ENCODE measurements at regions not wholly inside any gene's neighbourhood (a gene's known extent, or its start where the extent isn't known, plus 50 kb on each side); places are given as distances from the start of the nearest gene placed in this dataset.

DNA sequence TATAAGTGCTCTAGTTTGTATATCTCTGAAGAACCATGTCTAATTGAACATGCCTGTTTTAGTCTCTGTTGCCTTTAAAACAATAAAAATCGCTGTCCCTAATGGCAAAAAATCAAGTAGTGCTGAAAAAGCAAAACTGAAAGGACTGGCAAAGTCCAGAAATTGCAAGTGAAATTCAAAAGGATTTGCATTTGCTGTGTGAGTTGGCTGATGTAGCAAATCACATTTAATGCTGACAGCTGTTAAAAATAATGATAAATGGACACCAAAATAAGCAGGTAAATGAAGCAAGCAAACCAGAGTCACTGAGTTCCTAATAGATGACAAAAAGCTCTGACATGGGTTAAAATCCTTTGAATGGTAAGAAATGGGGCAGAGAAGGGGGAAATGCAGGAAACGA is 874.1 kb downstream of the GRM8 start:
- DNase-seq: no peak

DNA sequence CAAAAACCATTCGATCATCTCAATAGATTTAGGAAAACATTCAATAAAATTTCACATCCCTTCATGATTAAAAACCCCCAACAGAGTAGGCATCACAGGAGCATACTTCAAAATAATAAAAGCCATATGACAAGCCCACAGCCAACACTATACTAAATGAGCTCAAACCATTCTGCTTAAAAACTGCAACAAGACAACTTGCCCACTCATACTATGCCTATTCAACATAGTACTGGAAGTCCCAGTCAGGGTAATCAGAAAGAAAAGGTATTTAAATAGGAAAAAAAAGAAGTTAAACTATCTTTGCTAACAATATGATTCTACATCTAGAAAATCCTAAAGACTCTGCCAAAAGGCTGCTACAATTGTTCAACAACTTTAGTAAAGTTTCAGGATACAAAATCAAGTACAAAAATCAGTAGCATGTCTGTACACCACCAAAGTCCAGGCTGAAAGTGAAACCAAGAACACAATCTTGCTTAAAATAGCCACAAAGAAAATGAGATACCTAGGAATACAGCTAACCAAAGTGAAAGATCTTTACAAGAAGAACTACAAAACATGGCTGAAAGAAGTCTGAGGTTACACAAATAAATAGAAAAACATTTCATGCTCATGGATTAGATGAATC is 882.6 kb downstream of the GRM8 start:
- no peak for DNase-seq

DNA sequence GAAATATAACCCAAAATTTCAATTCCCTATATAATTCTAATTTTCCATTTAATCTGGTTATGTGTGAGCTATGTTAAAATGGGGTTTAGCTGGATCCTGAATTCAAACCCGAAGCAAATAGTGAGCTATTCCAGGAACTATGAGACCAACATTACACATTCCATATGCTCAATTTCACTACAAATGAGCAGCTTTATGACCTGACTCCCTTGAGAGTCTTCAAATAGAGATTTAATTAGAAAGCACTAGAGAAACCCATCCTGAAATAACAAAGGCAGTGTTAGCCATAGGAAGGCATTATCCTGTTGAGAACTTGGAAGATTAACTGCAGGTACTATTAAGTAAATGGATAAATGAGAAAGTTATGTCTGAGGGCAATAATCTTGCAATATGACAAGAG is 890.0 kb downstream of the GRM8 start:
- no peak for DNase-seq

DNA sequence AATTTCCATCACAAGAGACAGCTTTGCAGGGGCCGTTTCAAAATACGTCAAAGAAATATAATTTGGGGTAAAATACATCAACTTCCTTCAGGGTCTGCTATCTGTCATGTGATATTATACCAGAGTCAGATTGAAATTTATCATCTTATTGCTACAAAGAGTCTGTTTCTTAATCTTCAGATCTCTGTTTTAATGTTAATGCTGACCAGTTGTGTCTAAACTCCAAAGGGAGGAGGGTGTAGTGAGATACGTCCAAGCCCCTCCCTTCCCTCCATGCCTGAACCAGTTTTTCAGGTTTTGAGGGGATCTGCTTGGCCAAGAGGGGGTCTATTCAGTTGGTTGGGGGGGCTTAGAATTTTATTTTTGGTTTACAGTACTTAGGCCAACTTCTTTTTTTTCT is 891.6 kb downstream of the GRM8 start:
- DNase-seq: no peak

DNA sequence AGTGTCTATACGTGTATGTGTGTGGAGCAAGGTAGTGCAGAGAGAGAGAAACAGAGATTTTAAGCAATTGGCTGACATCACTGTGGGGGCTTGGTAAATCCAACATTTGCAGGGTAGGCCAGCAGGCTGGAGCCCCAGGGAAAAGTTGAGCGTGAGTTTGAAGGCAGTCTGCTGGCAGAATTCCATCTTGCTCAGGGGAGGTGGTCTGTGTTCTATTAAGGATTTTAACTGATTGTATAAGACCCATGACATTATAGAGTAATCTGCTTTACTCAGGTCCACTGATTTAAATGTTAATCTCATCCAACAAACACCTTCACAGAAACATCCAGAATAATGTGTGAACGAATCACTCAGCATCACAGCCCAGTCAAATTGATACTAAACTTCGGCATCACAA is 912.9 kb downstream of the GRM8 start:
- no peak for DNase-seq

DNA sequence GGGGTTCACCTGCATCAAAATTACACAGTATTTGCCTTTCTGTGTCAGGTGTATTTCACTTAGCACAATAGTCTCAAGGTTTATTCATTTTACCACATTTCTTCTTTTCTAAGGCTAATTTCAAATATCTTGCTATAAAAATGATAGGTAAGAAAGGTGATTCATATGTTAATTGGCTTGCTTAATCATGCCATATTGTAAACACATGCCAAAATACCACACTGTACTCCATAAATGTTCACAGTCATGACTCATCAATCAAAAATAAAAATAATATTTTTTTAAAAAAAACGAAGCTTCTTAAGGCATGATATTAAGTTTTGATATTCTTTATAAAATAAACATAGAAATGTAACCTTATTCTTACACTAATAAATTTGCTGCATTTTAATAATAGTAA is 947.1 kb downstream of the GRM8 start:
- DNase-seq: no peak

DNA sequence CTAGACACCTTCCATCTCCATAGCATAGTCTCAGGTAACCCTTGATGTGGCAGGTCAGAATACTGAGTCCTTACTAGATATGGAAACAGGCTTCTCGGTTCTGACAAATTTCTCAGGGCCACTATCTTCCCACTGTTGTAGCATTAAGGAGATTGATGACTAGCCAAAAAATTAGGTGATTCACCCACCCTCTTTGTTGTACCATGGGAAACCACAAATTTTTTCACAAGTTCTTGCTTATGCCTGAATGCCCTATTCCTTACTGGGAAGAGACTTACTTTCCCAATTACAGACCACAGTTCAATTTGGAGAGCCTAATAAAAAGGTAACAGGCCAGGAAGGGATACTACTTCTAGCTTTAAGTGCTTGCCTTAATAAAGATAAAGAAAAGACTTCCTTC is 948.8 kb downstream of the GRM8 start:
- DNase-seq: no peak

DNA sequence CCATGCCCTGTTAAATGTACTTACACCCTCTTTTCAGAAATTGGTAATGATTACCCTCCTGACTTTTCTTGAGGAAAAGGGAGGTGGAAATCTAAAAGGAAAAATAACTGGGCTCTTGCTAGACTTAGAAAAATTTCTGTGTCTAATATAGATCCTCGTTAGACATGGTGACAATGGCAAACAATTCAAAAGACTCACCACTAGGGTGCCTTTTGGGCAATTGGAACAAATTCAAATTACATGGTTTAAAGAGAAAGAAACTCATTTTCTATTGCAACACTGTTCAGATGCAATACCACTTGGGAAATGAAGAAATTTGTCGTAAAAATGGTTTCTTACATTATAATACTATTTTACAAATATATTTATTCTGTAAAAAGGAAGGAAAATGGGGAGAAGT is 950.1 kb downstream of the GRM8 start:
- DNase-seq: no peak

DNA sequence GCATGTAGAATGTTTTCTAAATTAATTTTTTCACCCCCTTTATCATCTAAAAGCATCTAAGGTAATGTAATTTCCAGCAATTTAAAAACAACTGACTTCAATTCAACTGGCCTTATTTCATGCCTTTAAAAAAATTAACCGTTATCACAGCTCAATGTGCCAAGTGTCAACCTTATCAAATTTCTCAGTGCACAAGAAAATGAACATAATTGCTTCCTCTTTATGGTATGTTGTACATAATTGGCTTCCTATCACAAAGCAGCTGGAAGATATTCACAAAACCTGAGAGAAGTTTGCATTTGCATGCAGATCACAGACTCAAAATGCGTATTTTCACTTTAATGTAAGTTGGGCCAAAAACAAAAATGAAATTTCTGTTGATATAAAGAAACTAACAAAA is 966.4 kb downstream of the GRM8 start:
- no peak for DNase-seq

DNA sequence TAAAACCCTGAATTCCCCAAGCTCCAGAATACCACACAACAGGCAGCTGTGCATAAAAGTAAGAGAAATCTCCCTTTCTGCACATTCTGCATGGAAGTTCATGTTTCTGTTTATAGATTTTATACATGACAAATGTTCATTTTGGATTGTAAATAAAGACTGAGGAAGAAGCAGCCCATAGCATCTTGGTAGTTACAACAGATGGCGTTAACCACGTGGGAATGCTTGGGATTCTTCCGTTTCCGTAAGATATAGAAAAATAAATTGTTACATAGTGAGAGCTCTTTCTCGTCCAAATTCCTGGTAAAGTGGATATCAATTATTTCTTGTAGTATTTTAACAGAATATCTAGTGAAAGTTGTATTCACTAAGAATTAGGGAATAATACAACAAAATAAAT is 1016.5 kb downstream of the GRM8 start:
- no peak for DNase-seq

DNA sequence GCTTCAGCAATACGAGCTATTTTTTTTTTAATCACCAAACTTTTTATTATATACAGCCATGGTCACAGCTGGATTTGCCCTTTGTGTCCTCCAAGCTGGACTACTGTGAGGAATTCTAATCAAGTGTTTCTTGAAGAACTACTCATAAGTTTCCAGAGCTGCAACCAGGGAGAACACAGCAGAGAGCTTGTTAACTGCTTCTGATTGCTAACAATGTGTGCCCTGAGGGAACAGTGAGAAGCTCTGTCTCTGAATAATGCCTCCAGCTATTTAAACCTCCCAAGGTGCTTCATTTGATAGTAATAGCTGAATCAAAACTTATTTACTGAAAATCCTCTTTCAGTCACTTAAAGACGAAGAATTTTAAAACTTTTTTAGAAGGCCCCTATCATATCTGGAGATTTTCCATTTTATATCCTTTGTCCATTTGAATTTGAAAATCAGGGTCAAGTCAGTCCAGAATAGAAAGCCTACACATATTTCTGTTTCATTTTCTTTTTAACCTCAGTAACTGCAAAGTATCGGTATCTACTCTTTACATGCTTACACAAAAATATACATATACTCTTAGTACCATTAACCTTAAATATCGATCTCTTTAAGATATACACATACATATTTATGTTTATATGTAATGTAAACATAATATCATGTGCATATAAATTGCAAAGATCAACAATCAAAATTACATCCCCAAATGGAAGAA is 1024.2 kb downstream of the GRM8 start:
- no peak for DNase-seq

DNA sequence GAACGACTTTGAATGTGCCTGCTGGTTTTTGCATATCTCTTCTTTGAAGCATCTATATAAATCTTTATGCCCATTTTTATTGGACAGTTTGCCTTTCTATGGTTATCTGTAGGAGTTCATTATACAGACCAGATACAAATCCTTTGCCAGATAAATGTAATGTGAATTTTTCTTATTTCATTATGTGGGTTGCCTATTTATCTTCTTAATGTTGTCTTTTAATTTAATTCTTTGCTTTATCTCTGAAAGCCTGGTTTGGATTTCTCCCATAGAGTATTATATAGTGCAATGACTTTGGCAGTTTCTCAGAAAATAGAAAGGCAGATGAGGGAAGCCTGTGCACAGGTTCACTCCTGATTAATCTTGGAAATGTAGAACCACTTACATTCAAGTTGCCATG is 1025.1 kb downstream of the GRM8 start:
- DNase-seq: no peak

DNA sequence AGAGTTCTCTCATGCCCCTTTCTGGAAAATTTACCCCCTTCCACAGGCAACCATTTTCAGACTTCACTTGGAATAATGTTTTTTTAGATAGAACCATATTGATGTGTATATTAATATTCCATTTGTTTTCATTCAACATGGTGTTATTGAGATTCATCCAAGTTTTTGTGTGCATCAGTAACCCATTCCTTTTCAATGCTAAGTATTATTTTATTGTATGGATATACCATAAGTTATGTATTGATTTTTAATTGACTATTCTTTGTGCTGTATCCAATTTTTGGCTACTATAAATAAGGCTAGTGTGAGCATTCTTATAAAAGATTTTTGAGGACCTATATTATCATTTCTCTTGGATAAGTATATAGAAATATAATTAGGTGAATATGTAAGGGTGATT is 1025.7 kb downstream of the GRM8 start:
- no peak for DNase-seq

DNA sequence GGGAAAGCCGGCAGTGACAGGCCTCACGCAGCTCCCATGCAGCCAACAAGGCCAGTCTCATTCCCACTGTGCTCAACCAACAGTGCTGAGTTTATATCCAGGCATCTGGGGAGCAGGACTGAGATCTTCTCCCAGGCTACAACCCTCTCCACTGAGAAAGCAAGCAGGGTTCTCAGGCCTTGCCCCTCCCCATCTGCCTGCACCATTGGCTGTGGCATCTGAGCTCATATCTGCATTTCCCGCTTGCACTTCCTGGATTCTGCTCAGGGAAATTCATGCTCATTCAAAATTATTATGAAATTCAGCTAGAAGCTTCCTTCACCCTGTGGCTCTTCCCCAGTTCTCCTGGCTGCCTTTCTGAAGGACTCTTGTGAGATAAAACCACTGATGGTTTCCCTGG is 1029.0 kb downstream of the GRM8 start:
- no peak for DNase-seq

DNA sequence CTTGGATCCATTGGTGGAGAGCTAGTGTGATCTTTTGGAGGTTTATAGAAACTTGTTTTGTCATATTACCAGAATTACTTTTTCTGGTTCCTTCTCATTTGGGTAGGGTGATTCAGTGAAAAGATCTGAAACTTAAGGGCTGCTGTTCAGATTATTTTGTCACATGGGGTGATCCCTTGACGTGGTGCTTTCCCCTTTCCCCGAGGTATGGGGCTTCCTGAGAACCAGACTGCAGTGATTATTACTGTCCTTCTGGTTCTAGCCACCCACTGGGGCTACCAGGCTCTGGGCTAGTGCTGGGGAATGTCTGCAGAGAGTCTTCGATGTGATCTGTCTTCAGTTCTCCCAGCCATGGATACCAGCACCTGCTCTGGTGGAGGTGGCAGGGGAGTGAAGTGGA is 1030.0 kb downstream of the GRM8 start:
- DNase-seq: no peak

DNA sequence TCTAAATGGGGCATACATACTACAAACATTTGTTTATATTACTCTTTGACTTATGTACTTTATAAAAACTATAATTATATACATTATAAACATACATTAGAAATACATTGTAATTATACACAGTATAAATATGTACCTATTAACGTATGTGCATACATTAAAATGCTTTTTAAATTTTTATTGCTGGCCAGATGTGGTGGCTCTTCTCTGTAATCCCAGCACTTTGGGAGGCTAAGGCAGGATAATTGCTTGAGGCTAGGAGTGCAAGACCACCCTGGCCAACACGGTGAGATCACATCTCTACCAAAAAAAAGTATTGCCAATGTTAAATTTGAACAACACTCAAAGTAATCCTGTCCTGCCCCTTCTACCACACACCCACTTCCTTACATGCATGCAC is 1037.0 kb downstream of the GRM8 start:
- no peak for DNase-seq

DNA sequence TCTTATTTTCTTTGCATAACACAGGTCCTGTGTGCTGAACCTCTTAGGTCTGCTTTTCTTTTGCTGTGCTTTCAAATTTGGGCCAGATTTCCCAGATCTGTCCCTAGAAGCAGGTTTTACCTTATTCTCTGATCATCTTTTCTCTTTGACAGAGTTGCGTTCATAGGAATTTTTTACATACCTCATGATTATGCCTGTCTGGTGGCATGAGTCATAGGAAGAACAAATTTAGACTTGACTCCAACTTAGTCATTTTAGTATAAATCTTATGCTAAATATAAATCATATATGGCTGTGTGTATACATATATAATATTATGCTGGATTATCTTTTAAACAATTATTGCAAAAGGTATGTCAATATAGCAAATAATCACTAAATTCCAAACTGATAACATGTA is 1038.9 kb downstream of the GRM8 start:
- DNase-seq: no peak

DNA sequence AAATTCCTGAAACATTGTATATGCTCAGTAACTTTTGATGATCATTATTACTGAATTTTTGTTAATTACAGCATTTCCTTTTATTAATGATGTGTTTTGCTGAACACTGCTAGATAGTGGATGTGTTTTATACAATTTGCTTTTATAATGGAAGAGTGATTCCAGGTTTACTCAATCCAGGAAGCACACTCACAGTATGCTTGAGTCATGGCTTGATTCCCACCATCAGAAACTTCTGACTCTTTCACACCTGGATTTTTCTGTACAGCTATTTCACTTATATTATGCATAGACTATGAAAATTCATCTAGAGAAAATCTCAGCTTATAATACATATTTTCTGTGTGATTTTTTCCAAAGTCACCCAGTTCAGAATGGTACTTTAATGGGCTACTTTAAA is 1040.9 kb downstream of the GRM8 start:
- DNase-seq: no peak

DNA sequence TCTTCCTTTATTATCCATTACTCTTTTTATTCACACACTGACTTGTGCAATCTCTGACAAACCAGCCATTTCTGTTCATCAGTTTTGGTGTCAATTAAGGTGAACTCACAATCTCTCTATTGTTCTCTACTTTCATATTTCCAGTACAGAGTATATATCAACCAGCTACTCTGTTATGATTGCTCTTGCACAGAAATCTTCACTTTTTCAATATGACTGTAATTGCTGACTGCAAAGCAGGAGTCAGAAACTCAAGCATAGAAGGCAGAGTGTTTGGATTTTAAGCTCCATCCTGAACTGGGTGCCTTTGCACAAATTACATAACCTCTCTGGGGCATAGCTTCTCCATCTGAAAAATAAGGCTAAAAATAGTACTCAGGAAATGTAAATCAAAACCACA is 1042.0 kb downstream of the GRM8 start:
- no peak for DNase-seq

DNA sequence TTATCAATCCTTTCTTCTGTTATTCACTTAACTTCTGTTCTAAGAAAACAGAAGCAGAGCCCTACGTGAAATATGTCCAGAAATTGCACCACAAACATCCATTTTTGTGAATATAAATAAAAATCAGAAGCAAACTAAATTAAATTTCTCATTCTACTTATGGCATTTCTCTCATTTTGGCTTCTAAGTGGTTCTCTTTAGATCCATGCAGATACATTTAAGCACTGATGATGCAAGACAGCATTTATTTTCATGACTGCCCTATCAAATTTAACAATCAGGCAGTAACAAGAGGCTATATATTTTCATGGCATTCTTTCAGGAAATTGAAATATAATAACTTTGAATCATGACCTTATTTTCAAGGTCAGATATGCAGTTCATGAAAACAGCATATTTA is 1049.6 kb downstream of the GRM8 start:
- no peak for DNase-seq

DNA sequence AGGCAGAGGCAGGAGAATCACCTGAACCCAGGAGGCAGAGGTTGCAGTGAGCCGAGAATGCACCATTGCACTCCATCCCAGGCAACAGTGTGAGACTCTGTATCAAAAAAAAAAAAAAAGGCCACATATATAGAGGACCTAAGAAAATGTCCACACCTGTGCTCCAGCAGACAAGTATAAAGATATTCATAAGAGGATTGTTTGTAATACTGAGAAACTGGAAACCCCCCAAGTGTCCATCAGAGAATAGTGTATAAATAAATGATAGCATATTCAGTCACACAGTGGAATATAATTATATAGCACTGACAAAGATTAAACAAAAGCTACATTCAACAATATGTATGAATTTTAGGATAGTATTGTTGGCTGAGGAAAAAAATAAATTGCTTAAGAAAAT is 1050.6 kb downstream of the GRM8 start:
- DNase-seq: no peak

DNA sequence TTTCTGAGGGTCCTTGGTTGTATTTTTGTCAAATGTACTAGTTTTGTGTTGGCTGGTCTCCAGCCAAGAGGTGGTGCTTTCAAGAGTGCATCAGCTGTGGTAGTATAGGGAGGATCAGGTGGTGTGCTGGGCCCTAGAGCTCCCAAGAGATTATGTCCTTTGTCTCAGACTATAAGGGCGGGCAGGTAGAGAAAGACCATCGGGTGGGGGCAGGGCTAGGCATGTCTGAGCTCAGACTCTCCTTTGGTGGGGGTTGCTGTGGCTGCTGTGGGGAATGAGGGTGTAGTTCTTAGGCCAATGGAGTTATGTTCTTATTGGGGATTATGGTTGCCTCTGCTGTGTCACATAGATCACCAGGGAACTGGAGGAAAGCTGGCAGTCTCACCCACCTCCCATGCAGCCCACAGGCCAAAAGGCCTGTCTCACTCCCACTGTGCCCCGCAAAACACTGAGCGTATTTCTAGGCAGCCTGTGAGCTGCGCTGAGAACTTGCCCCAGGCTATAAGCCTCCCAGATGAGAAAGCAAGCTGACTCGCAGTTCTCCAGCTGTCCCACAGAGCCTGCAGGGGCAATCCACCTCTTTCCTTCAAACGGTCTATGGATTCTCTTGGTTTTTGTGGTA is 1066.7 kb downstream of the GRM8 start:
- DNase-seq: no peak

DNA sequence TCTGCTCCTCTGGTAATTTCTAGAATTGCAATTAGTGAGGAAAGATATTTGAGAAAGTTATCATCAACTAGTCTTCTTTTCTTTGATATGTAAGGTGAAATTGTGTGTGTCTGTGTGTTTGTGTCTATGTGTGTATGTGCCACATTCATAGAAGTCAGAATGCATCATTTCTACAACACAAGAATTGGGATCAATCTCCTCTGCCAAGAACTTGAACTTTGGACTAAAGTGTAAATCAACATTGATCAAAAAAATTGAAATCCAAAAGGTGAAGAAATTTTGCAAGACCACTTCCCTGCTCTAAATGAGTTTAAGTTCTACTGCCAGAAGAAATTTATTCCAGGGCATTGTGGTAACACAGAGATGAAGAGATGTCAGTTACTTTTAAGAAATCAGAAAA is 1072.8 kb downstream of the GRM8 start:
- no peak for DNase-seq

DNA sequence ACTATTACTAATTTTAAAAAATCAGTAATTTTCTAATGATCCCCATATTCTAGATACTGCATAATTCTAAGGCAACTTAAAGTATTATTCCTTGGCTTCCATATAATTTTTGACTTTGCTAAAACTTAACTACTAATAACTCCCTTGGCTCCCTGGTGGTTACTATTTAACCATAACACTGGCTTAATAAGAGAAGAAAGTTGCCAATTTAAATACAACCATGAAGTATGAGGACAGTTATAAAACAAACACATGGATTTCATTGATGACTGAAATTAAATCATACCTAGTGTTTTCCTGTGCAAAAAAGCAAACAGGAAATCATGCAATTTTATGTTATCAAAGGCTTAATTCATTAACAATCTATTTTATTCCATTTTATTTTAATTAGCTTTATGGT is 1073.9 kb downstream of the GRM8 start:
- DNase-seq: no peak

DNA sequence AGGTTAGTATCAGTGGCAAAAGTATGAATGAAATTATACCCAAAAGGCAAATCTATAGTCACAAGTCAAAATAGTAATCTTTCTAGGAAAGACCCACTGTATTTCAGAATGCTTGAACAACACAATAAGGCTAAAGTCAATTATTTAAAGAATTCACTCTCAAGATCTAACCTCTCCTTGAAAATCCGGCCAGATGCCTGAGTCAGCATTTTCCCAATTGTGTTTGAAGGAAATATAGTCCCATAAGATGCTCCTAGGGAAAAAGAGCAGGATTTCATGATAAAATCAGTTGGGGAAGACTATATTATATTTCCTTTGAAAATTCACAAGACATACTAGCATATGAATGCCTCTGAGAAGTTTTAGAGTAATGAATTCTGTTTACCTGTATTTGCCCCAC is 1075.0 kb downstream of the GRM8 start:
- no peak for DNase-seq
